Cerebellar cortex (tissue), 1 donor: ENCODE measurements at regions not wholly inside any gene's neighbourhood (a gene's known extent, or its start where the extent isn't known, plus 50 kb on each side); places are given as distances from the start of the nearest gene placed in this dataset.

Source experiments
- DNase-seq: peaks from one replicate; pipeline ENCODE4 v3.0.0-alpha.2; 2015; ENCODE audit warnings: low spot score

- DNase-seq, result no peak
These were observed 294.2 kb upstream of the PTGER4 start for GRCh38 chr5:40385544-40385943.

GRCh38 chr5:40384782-40385390 lies 294.8 kb upstream of the PTGER4 start:
- no peak for DNase-seq

- no peak for DNase-seq
These were observed 295.7 kb upstream of the PTGER4 start for GRCh38 chr5:40383749-40384651.

GRCh38 chr5:40381676-40382363 lies 297.9 kb upstream of the PTGER4 start:
- no peak for DNase-seq

- DNase-seq, result no peak
These were observed 298.7 kb upstream of the PTGER4 start for GRCh38 chr5:40381016-40381415.

GRCh38 chr5:40378396-40379177 lies 301.1 kb upstream of the PTGER4 start:
- DNase-seq, result no peak

GRCh38 chr5:40376566-40376965 lies 303.1 kb upstream of the PTGER4 start:
- DNase-seq, result no peak

- DNase-seq, result no peak
These were observed 304.9 kb upstream of the PTGER4 start for GRCh38 chr5:40374853-40375252.

GRCh38 chr5:40368200-40368599 lies 311.5 kb upstream of the PTGER4 start:
- DNase-seq, result no peak

GRCh38 chr5:40367255-40367654 lies 312.5 kb upstream of the PTGER4 start:
- DNase-seq, result no peak

- DNase-seq, result no peak
These were observed 314.1 kb upstream of the PTGER4 start for GRCh38 chr5:40365342-40366330.

- DNase-seq, result no peak
These were observed 315.3 kb upstream of the PTGER4 start for GRCh38 chr5:40364441-40364840.

- no peak for DNase-seq
These were observed 318.3 kb upstream of the PTGER4 start for GRCh38 chr5:40361378-40361777.

GRCh38 chr5:40360685-40361084 lies 319.0 kb upstream of the PTGER4 start:
- DNase-seq, result no peak

GRCh38 chr5:40359832-40360231 lies 319.9 kb upstream of the PTGER4 start:
- no peak for DNase-seq

- DNase-seq, result no peak
These were observed 320.6 kb upstream of the PTGER4 start for GRCh38 chr5:40359093-40359492.

GRCh38 chr5:40356248-40356647 lies 323.5 kb upstream of the PTGER4 start:
- DNase-seq, result no peak

GRCh38 chr5:40355846-40356245 lies 323.9 kb upstream of the PTGER4 start:
- no peak for DNase-seq

- no peak for DNase-seq
These were observed 324.5 kb upstream of the PTGER4 start for GRCh38 chr5:40355181-40355580.

- no peak for DNase-seq
These were observed 325.5 kb upstream of the PTGER4 start for GRCh38 chr5:40354171-40354570.

- DNase-seq, result no peak
These were observed 326.3 kb upstream of the PTGER4 start for GRCh38 chr5:40353442-40353841.
